ENCODE measurements at regions not wholly inside any gene's neighbourhood (a gene's known extent, or its start where the extent isn't known, plus 50 kb on each side); places are given as distances from the start of the nearest gene placed in this dataset.

- no peak for TF ChIP-seq ZBTB49 (CRISPR knock-in tag; IDR thresholded peaks at IDR 0.05; ENCODE audit: borderline replicate concordance)
- TF ChIP-seq STAT5B (CRISPR knock-in tag; IDR thresholded peaks at IDR 0.05), result no peak
- TF ChIP-seq NKRF (IDR thresholded peaks at IDR 0.05; ENCODE audit: borderline replicate concordance), result no peak
- TF ChIP-seq NR1H2 (CRISPR knock-in tag; IDR thresholded peaks at IDR 0.05), result no peak
- no peak for TF ChIP-seq CCAR2 (IDR thresholded peaks at IDR 0.05; ENCODE audit: low read depth, low read length)
- TF ChIP-seq YBX1 (IDR thresholded peaks at IDR 0.05), result no peak
- no peak for TF ChIP-seq PBX2 (CRISPR knock-in tag; IDR thresholded peaks at IDR 0.05; ENCODE audit: low read depth)
- TF ChIP-seq PBX2 (tag; conservative IDR thresholded peaks at IDR 0.05; ENCODE audit: low read depth), result no peak
- no peak for TF ChIP-seq SMARCB1 (IDR thresholded peaks at IDR 0.05; ENCODE audit: insufficient read length, low read depth)
- no peak for TF ChIP-seq ZNF318 (IDR thresholded peaks at IDR 0.05; ENCODE audit: borderline replicate concordance in 1 of 2, low read depth in 1 of 2)
- TF ChIP-seq CC2D1A (IDR thresholded peaks at IDR 0.05), result no peak
- TF ChIP-seq DACH1 (IDR thresholded peaks at IDR 0.05; ENCODE audit: partially characterized antibody), result no peak
Measured at GRCh38 chr12:131203666-131204415, 250.1 kb downstream of the ADGRD1 start (continued).
